Liver (tissue), 8 donors: ENCODE measurements at regions not wholly inside any gene's neighbourhood (a gene's known extent, or its start where the extent isn't known, plus 50 kb on each side); places are given as distances from the start of the nearest gene placed in this dataset.

Experiments
- DNase-seq: peaks from one replicate; pipeline ENCODE4 v3.0.0-alpha.2; 2017; ENCODE audit warnings: low spot score
- H3K27ac ChIP-seq, 2 donors: one replicate each; pipeline ENCODE4 v1.7.0; 2013; ENCODE audit warnings: inconsistent platforms in 2 of 2, low read length in 2 of 2, control low read depth in 1 of 2, low read depth in 1 of 2, mild to moderate bottlenecking in 1 of 2
- H3K27me3 ChIP-seq, 4 donors: one replicate each; pipeline versions ENCODE4 v1.6.1 to v1.7.0; 2013; ENCODE audit warnings: low read length in 3 of 4, inconsistent platforms in 1 of 4, mild to moderate bottlenecking in 1 of 4, moderate library complexity in 1 of 4; ENCODE audit not compliant: control insufficient read depth in 4 of 4, insufficient read depth in 4 of 4
- H3K36me3 ChIP-seq, 4 donors: one replicate each; pipeline versions ENCODE4 v1.6.1 to v1.7.0; 2013; ENCODE audit warnings: low read length in 3 of 4, mild to moderate bottlenecking in 3 of 4, low read depth in 1 of 4, moderate library complexity in 1 of 4; ENCODE audit not compliant: control insufficient read depth in 4 of 4, insufficient read depth in 3 of 4
- H3K4me1 ChIP-seq, 4 donors: one replicate each; pipeline versions ENCODE4 v1.6.1 to v1.7.0; 2013; ENCODE audit warnings: low read length in 3 of 4, mild to moderate bottlenecking in 3 of 4, moderate library complexity in 1 of 4; ENCODE audit not compliant: control insufficient read depth in 4 of 4, insufficient read depth in 4 of 4
- H3K4me3 ChIP-seq, 3 donors: one replicate each; pipeline versions ENCODE4 v1.6.1 to v1.7.0; 2013; ENCODE audit warnings: low read length in 3 of 3, control low read depth in 1 of 3, low read depth in 1 of 3, mild to moderate bottlenecking in 1 of 3
- H3K9ac ChIP-seq, 2 donors: one replicate each; pipeline ENCODE4 v1.7.0; 2013; ENCODE audit warnings: low read length in 2 of 2, mild to moderate bottlenecking in 2 of 2, moderate library complexity in 2 of 2, control low read depth in 1 of 2, low read depth in 1 of 2
- H3K9me3 ChIP-seq, 4 donors: one replicate each; pipeline versions ENCODE4 v1.6.1 to v1.7.0; 2013; ENCODE audit warnings: low read length in 3 of 4; ENCODE audit not compliant: control insufficient read depth in 4 of 4
- EGR1 ChIP-seq, 2 donors: IDR thresholded peaks; 2 replicates each; pipeline ENCODE4 v1.6.1; 2016 to 2018; ENCODE audit warnings: antibody characterized with exemption in 2 of 2, low read depth in 2 of 2
- FOXA1 ChIP-seq: IDR thresholded peaks from 2 replicates; pipeline ENCODE4 v1.6.1; 2016; ENCODE audit warnings: antibody characterized with exemption
- FOXA2 ChIP-seq: IDR thresholded peaks from 2 replicates; pipeline ENCODE4 v1.6.1; 2016; ENCODE audit warnings: antibody characterized with exemption
- GABPA ChIP-seq, 2 donors: IDR thresholded peaks in 1 of 2; conservative IDR thresholded peaks in 1 of 2; 2 replicates each; pipeline ENCODE4 v1.6.1; 2016; ENCODE audit warnings: antibody characterized with exemption in 2 of 2, mild to moderate bottlenecking in 1 of 2, moderate library complexity in 1 of 2
- HNF4A ChIP-seq, 2 donors: conservative IDR thresholded peaks; 2 replicates each; pipeline ENCODE4 v1.6.1; 2016; ENCODE audit warnings: antibody characterized with exemption in 2 of 2, mild to moderate bottlenecking in 2 of 2
- HNF4G ChIP-seq: IDR thresholded peaks from 2 replicates; pipeline ENCODE4 v1.6.1; 2016; ENCODE audit warnings: antibody characterized with exemption
- JUND ChIP-seq, 2 donors: IDR thresholded peaks; 2 replicates each; pipeline ENCODE4 v1.6.1; 2016; ENCODE audit warnings: antibody characterized with exemption in 2 of 2
- NR2F2 ChIP-seq: IDR thresholded peaks from 2 replicates; pipeline ENCODE4 v1.6.1; 2016; ENCODE audit warnings: antibody characterized with exemption
- RAD21 ChIP-seq, 2 donors: IDR thresholded peaks; 2 replicates each; pipeline ENCODE4 v1.6.1; 2016; ENCODE audit warnings: antibody characterized with exemption in 2 of 2, mild to moderate bottlenecking in 2 of 2
- RXRA ChIP-seq, 2 donors: IDR thresholded peaks; 2 replicates each; pipeline ENCODE4 v1.6.1; 2017 to 2018; ENCODE audit warnings: antibody characterized with exemption in 2 of 2, mild to moderate bottlenecking in 1 of 2
- SP1 ChIP-seq: IDR thresholded peaks from 2 replicates; pipeline ENCODE4 v1.6.1; 2018; ENCODE audit warnings: antibody characterized with exemption, mild to moderate bottlenecking
- TAF1 ChIP-seq: conservative IDR thresholded peaks from 2 replicates; pipeline ENCODE4 v1.6.1; 2016; ENCODE audit warnings: antibody characterized with exemption, mild to moderate bottlenecking
- YY1 ChIP-seq: IDR thresholded peaks from 2 replicates; pipeline ENCODE4 v1.6.1; 2016; ENCODE audit warnings: antibody characterized with exemption, mild to moderate bottlenecking
- WGBS: extraction: QIAGEN DNeasy Blood & Tissue Kit; methylation state at CpG from one replicate; pipeline ENCODE4 v1.1.7; 2013; 5-methylcytosine and 5-hydroxymethylcytosine counted together
- TF ChIP-seq, protein P1 (sequence below): IDR thresholded peaks from 2 replicates; pipeline ENCODE4 v1.6.1; 2016; ENCODE audit warnings: antibody characterized with exemption
- TF ChIP-seq, protein P2 (sequence below): IDR thresholded peaks from 2 replicates; pipeline ENCODE4 v1.6.1; 2016; ENCODE audit warnings: antibody characterized with exemption
- TF ChIP-seq, protein P3 (sequence below): IDR thresholded peaks from 2 replicates; pipeline ENCODE4 v1.6.1; 2016; ENCODE audit warnings: antibody characterized with exemption
- TF ChIP-seq, protein P4 (sequence below): fragments of 150-350 bp; IDR thresholded peaks from 2 replicates; pipeline ENCODE4 v1.5.1; 2017; ENCODE audit warnings: improper control_type of control experiment, low read depth, low read length; ENCODE audit not compliant: missing input control
- TF ChIP-seq, protein P5 (sequence below): IDR thresholded peaks from 2 replicates; pipeline ENCODE4 v1.6.1; 2016; ENCODE audit warnings: antibody characterized with exemption, mild to moderate bottlenecking
- donor health status: healthy.
- donor health status: healthy.
- donor health status: healthy.
- donor health status: healthy.
- donor health status: healthy.

DNA sequence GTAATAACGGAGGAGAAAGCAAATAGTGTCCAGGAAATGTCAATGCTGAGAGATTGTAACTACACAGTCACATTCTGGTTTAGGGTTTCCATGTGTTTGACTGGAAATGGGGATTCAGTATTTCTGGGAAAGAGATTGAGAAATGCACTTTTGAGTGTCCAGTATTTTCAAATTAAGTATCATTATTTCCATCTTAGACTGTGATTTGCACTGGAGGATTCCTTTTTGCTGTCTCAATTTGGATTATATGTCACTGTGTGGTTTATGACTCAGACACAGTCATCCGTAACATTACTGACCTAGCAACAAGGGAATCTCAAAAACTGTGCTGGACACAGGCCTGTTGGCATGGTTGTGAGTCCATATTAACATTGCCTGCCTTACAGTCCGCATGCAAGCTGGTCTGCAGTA is 681.4 kb downstream of the CDH11 start:
- Histone ChIP-seq H3K4me1 (no peaks in the 10 kb centered on the region), H3K27me3 (no peaks in the 10 kb centered on the region), H3K36me3 (no peaks in the 10 kb centered on the region), H3K27ac (no peak overlapping the region), H3K4me3 (no peak overlapping the region), H3K9me3 (no peaks in the 10 kb centered on the region), H3K9ac (no peak overlapping the region)
- no peak for DNase-seq
- WGBS, result 82% methylated on average over 3 of the region's 3 CpGs
- TF ChIP-seq TAF1 (no peak), EGR1 (IDR thresholded peaks at IDR 0.05; ENCODE audit: low read depth in 2 of 2) (no peak), FOXA1 (no peak), YY1 (no peak), GABPA (IDR thresholded peaks at IDR 0.05 in 1 of 2, conservative IDR thresholded peaks at IDR 0.05 in 1 of 2) (no peak), FOXA2 (no peak), SP1 (no peak), RXRA (IDR thresholded peaks at IDR 0.05) (no peak), NR2F2 (no peak), HNF4A (conservative IDR thresholded peaks at IDR 0.05) (no peak), RAD21 (IDR thresholded peaks at IDR 0.05) (no peak), JUND (IDR thresholded peaks at IDR 0.05) (no peak), HNF4G (no peak)
- TF ChIP-seq, protein P1, sequence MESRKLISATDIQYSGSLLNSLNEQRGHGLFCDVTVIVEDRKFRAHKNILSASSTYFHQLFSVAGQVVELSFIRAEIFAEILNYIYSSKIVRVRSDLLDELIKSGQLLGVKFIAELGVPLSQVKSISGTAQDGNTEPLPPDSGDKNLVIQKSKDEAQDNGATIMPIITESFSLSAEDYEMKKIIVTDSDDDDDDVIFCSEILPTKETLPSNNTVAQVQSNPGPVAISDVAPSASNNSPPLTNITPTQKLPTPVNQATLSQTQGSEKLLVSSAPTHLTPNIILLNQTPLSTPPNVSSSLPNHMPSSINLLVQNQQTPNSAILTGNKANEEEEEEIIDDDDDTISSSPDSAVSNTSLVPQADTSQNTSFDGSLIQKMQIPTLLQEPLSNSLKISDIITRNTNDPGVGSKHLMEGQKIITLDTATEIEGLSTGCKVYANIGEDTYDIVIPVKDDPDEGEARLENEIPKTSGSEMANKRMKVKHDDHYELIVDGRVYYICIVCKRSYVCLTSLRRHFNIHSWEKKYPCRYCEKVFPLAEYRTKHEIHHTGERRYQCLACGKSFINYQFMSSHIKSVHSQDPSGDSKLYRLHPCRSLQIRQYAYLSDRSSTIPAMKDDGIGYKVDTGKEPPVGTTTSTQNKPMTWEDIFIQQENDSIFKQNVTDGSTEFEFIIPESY, result no peak
- TF ChIP-seq, protein P2, sequence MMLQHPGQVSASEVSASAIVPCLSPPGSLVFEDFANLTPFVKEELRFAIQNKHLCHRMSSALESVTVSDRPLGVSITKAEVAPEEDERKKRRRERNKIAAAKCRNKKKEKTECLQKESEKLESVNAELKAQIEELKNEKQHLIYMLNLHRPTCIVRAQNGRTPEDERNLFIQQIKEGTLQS, result no peak
- TF ChIP-seq, protein P3, sequence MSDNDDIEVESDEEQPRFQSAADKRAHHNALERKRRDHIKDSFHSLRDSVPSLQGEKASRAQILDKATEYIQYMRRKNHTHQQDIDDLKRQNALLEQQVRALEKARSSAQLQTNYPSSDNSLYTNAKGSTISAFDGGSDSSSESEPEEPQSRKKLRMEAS, result no peak
- TF ChIP-seq, protein P4, sequence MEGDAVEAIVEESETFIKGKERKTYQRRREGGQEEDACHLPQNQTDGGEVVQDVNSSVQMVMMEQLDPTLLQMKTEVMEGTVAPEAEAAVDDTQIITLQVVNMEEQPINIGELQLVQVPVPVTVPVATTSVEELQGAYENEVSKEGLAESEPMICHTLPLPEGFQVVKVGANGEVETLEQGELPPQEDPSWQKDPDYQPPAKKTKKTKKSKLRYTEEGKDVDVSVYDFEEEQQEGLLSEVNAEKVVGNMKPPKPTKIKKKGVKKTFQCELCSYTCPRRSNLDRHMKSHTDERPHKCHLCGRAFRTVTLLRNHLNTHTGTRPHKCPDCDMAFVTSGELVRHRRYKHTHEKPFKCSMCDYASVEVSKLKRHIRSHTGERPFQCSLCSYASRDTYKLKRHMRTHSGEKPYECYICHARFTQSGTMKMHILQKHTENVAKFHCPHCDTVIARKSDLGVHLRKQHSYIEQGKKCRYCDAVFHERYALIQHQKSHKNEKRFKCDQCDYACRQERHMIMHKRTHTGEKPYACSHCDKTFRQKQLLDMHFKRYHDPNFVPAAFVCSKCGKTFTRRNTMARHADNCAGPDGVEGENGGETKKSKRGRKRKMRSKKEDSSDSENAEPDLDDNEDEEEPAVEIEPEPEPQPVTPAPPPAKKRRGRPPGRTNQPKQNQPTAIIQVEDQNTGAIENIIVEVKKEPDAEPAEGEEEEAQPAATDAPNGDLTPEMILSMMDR, result no peak
- TF ChIP-seq, protein P5, sequence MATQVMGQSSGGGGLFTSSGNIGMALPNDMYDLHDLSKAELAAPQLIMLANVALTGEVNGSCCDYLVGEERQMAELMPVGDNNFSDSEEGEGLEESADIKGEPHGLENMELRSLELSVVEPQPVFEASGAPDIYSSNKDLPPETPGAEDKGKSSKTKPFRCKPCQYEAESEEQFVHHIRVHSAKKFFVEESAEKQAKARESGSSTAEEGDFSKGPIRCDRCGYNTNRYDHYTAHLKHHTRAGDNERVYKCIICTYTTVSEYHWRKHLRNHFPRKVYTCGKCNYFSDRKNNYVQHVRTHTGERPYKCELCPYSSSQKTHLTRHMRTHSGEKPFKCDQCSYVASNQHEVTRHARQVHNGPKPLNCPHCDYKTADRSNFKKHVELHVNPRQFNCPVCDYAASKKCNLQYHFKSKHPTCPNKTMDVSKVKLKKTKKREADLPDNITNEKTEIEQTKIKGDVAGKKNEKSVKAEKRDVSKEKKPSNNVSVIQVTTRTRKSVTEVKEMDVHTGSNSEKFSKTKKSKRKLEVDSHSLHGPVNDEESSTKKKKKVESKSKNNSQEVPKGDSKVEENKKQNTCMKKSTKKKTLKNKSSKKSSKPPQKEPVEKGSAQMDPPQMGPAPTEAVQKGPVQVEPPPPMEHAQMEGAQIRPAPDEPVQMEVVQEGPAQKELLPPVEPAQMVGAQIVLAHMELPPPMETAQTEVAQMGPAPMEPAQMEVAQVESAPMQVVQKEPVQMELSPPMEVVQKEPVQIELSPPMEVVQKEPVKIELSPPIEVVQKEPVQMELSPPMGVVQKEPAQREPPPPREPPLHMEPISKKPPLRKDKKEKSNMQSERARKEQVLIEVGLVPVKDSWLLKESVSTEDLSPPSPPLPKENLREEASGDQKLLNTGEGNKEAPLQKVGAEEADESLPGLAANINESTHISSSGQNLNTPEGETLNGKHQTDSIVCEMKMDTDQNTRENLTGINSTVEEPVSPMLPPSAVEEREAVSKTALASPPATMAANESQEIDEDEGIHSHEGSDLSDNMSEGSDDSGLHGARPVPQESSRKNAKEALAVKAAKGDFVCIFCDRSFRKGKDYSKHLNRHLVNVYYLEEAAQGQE, result no peak

DNA sequence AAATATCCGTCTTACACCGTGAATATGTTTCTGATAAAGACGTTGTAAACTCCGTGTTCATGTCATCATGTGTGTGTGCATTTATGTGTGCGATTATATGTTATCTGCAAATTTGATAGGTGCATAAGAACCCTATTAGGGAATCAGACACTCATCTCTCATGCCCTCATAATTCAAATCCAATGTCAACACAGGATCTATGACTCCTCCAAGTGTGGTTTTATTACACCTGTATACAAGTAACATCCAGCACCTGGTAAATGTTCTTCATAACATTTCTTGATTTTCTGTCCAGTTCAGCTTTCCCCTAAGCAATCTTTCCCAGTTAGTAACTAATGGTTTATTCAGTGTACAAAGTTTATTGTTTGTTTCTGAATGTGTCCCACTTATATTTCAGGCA is 681.9 kb downstream of the CDH11 start:
- Histone ChIP-seq H3K36me3 (no peaks in the 10 kb centered on the region), H3K9ac (no peak overlapping the region), H3K27me3 (no peaks in the 10 kb centered on the region), H3K4me1 (no peaks in the 10 kb centered on the region), H3K27ac (no peak overlapping the region), H3K4me3 (no peak overlapping the region), H3K9me3 (no peaks in the 10 kb centered on the region)
- WGBS, result 94% methylated on average over 5 of the region's 5 CpGs
- TF ChIP-seq FOXA1 (no peak), RXRA (IDR thresholded peaks at IDR 0.05) (no peak), HNF4A (conservative IDR thresholded peaks at IDR 0.05) (no peak), YY1 (no peak)
- TF ChIP-seq, protein P1, result no peak
- DNase-seq, result no peak
